ENCODE measurements at regions not wholly inside any gene's neighbourhood (a gene's known extent, or its start where the extent isn't known, plus 50 kb on each side); places are given as distances from the start of the nearest gene placed in this dataset.

DNA sequence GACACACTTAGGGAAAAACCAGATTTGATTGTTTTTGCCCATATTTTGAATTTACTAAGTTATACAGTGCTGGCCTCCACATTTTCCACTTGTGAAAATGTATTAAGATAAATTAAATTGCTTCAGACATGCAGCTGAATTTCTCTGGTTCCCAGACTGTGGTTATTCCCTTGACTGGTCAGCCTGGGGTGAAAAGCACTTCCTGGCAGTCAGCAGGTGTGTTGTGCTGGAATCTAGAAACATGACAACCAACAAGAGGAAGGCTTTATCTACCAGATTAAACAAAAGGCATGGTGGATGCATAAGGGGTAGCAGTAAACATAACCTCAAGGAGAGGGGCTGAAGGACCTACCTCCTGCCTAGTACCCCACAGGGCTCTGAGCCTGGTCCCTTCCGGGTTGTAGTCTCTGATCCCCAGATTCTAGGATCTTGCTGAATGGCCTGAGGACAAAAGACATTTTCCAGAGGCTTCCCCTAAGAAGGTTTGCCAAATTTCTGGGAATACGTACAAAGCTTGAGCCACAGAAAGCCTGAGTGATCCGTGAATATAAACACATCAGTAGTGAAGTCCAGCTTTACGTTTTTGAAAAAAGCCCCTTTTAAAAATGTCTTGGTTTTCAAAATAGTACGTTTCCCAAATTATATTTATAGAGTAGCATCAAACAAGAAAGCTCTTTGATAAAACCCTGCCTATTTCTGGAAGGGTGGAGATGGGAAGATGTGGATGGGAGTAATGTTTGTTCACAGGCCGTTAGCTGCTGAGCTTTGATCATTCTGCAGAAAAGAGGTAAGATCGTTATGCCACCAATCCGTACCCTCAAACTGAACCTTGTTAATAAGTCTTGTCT is 133.4 kb downstream of the LACC1 start:
- Histone ChIP-seq H3K4me1 (ENCODE audit: insufficient read depth) (no peaks in the 10 kb centered on the region; the same call in 1 of the 2 replicates), H3K9me2 (ENCODE audit: insufficient read depth) (peaks cover 4% of the 10 kb centered on the region), H4K20me1 (replicated peaks; ENCODE audit: insufficient read depth) (no peaks in the 10 kb centered on the region), H3K36me3 (ENCODE audit: insufficient read depth) (no peaks in the 10 kb centered on the region), H3K27me3 (ENCODE audit: insufficient read depth) (no peaks in the 10 kb centered on the region), H3K79me2 (replicated peaks; ENCODE audit: insufficient read depth) (no peaks in the 10 kb centered on the region), H3K27ac (ENCODE audit: low read depth) (no peak overlapping the region), H3K4me3 (no peak overlapping the region), H3F3A (replicated peaks; ENCODE audit: low read depth) (no peaks in the 10 kb centered on the region), H2AFZ (peak overlapping the region; percentile 67; the same call in 1 of the 2 replicates), H3K4me2 (no peak overlapping the region)
- Mint-ChIP-seq H3K27me3 (ENCODE audit: insufficient read depth, low read depth, poor library complexity) (peaks cover 2% of the 10 kb centered on the region), H3K9me3 (no peaks in the 10 kb centered on the region), H3K4me1 (peaks cover 11% of the 10 kb centered on the region), H3K27ac (no peak overlapping the region), H3K4me3 (no peak overlapping the region), H3K36me3 (ENCODE audit: low read depth) (no peaks in the 10 kb centered on the region; the same call in 2 of the 3 replicates)
- TF ChIP-seq CREB1 (CRISPR knock-in tag; IDR thresholded peaks at IDR 0.05; ENCODE audit: low read depth), result no peak
- TF ChIP-seq, protein P1, sequence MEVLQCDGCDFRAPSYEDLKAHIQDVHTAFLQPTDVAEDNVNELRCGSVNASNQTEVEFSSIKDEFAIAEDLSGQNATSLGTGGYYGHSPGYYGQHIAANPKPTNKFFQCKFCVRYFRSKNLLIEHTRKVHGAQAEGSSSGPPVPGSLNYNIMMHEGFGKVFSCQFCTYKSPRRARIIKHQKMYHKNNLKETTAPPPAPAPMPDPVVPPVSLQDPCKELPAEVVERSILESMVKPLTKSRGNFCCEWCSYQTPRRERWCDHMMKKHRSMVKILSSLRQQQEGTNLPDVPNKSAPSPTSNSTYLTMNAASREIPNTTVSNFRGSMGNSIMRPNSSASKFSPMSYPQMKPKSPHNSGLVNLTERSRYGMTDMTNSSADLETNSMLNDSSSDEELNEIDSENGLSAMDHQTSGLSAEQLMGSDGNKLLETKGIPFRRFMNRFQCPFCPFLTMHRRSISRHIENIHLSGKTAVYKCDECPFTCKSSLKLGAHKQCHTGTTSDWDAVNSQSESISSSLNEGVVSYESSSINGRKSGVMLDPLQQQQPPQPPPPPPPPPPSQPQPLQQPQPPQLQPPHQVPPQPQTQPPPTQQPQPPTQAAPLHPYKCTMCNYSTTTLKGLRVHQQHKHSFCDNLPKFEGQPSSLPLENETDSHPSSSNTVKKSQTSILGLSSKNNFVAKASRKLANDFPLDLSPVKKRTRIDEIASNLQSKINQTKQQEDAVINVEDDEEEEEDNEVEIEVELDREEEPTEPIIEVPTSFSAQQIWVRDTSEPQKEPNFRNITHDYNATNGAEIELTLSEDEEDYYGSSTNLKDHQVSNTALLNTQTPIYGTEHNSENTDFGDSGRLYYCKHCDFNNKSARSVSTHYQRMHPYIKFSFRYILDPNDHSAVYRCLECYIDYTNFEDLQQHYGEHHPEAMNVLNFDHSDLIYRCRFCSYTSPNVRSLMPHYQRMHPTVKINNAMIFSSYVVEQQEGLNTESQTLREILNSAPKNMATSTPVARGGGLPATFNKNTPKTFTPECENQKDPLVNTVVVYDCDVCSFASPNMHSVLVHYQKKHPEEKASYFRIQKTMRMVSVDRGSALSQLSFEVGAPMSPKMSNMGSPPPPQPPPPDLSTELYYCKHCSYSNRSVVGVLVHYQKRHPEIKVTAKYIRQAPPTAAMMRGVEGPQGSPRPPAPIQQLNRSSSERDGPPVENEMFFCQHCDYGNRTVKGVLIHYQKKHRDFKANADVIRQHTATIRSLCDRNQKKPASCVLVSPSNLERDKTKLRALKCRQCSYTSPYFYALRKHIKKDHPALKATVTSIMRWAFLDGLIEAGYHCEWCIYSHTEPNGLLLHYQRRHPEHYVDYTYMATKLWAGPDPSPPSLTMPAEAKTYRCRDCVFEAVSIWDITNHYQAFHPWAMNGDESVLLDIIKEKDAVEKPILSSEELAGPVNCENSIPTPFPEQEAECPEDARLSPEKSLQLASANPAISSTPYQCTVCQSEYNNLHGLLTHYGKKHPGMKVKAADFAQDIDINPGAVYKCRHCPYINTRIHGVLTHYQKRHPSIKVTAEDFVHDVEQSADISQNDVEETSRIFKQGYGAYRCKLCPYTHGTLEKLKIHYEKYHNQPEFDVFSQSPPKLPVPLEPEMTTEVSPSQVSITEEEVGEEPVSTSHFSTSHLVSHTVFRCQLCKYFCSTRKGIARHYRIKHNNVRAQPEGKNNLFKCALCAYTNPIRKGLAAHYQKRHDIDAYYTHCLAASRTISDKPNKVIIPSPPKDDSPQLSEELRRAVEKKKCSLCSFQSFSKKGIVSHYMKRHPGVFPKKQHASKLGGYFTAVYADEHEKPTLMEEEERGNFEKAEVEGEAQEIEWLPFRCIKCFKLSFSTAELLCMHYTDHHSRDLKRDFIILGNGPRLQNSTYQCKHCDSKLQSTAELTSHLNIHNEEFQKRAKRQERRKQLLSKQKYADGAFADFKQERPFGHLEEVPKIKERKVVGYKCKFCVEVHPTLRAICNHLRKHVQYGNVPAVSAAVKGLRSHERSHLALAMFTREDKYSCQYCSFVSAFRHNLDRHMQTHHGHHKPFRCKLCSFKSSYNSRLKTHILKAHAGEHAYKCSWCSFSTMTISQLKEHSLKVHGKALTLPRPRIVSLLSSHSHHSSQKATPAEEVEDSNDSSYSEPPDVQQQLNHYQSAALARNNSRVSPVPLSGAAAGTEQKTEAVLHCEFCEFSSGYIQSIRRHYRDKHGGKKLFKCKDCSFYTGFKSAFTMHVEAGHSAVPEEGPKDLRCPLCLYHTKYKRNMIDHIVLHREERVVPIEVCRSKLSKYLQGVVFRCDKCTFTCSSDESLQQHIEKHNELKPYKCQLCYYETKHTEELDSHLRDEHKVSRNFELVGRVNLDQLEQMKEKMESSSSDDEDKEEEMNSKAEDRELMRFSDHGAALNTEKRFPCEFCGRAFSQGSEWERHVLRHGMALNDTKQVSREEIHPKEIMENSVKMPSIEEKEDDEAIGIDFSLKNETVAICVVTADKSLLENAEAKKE (CRISPR knock-in tag; IDR thresholded peaks at IDR 0.05), result no peak
- TF ChIP-seq EZH2 (IDR thresholded peaks at IDR 0.05; ENCODE audit: low read depth, unreplicated experiment), result no peak
- TF ChIP-seq, protein P2, sequence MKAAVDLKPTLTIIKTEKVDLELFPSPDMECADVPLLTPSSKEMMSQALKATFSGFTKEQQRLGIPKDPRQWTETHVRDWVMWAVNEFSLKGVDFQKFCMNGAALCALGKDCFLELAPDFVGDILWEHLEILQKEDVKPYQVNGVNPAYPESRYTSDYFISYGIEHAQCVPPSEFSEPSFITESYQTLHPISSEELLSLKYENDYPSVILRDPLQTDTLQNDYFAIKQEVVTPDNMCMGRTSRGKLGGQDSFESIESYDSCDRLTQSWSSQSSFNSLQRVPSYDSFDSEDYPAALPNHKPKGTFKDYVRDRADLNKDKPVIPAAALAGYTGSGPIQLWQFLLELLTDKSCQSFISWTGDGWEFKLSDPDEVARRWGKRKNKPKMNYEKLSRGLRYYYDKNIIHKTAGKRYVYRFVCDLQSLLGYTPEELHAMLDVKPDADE (IDR thresholded peaks at IDR 0.05), result no peak
- TF ChIP-seq, protein P3, sequence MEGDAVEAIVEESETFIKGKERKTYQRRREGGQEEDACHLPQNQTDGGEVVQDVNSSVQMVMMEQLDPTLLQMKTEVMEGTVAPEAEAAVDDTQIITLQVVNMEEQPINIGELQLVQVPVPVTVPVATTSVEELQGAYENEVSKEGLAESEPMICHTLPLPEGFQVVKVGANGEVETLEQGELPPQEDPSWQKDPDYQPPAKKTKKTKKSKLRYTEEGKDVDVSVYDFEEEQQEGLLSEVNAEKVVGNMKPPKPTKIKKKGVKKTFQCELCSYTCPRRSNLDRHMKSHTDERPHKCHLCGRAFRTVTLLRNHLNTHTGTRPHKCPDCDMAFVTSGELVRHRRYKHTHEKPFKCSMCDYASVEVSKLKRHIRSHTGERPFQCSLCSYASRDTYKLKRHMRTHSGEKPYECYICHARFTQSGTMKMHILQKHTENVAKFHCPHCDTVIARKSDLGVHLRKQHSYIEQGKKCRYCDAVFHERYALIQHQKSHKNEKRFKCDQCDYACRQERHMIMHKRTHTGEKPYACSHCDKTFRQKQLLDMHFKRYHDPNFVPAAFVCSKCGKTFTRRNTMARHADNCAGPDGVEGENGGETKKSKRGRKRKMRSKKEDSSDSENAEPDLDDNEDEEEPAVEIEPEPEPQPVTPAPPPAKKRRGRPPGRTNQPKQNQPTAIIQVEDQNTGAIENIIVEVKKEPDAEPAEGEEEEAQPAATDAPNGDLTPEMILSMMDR (conservative IDR thresholded peaks at IDR 0.05; ENCODE audit: low read depth in 2 of 2), result no peak
- TF ChIP-seq ZNF331 (CRISPR knock-in tag; IDR thresholded peaks at IDR 0.05; ENCODE audit: low read depth), result no peak
- no peak for TF ChIP-seq EZH2phosphoT487 (IDR thresholded peaks at IDR 0.05; ENCODE audit: unreplicated experiment)
- TF ChIP-seq JUNB (IDR thresholded peaks at IDR 0.05; ENCODE audit: unreplicated experiment), result no peak
- TF ChIP-seq STAT1 (IDR thresholded peaks at IDR 0.05; ENCODE audit: unreplicated experiment), result no peak
- TF ChIP-seq NANOG (IDR thresholded peaks at IDR 0.05; ENCODE audit: borderline replicate concordance), result no peak
- DNase-seq (ENCODE audit: low spot score) (no peak), ATAC-seq (no peak)
